Peyer's patch (tissue), 4 donors: ENCODE measurements at regions not wholly inside any gene's neighbourhood (a gene's known extent, or its start where the extent isn't known, plus 50 kb on each side); places are given as distances from the start of the nearest gene placed in this dataset.

Experiments
- CTCF ChIP-seq, 6 experiments: fragments of 450-650 bp in 4 of 6; fragments of 200-600 bp in 2 of 6; sonication (generic) in 1 of 6; IDR thresholded peaks; one replicate each; pipeline ENCODE4 v1.5.1; 2017 to 2019; ENCODE audit warnings: antibody characterized with exemption in 6 of 6, mild to moderate bottlenecking in 3 of 6, moderate library complexity in 1 of 6
- POLR2A ChIP-seq, 2 donors: fragments of 450-650 bp; IDR thresholded peaks; one replicate each; pipeline ENCODE4 v1.5.1; 2017; ENCODE audit warnings: antibody characterized with exemption in 2 of 2, mild to moderate bottlenecking in 2 of 2, moderate library complexity in 2 of 2

GRCh38 chr11:129643031-129643721 lies 172.5 kb upstream of the TMEM45B start:
- TF ChIP-seq CTCF (IDR thresholded peaks at IDR 0.05) (no peak), POLR2A (IDR thresholded peaks at IDR 0.05) (no peak)
